Heart right ventricle (tissue), 16 donors: ENCODE measurements at regions not wholly inside any gene's neighbourhood (a gene's known extent, or its start where the extent isn't known, plus 50 kb on each side); places are given as distances from the start of the nearest gene placed in this dataset.
"Not testable (repeated sequence)": the region's sequence is repeated elsewhere in the genome, so short reads cannot be mapped to it uniquely, and the experiment has no call there.

Experiments used
- ATAC-seq, 8 donors: fragments of 200-7000 bp; cut with Tn5 transposase; one replicate each; pipeline ENCODE4 v1.9.1; 2020; ENCODE audit warnings: mild to moderate bottlenecking in 8 of 8, moderate library complexity in 8 of 8, moderate number of reproducible peaks in 1 of 8
- DNase-seq, 2 donors: peaks; one replicate each; pipeline ENCODE4 v3.0.0-alpha.2; 2020
- H3K27ac ChIP-seq, 10 donors: fragments of 200-600 bp; sonication (generic) in 2 of 10; one replicate each; pipeline versions ENCODE4 v1.5.0 to v1.8.0; 2020 to 2022; ENCODE audit warnings: mild to moderate bottlenecking in 3 of 10
- H3K27me3 ChIP-seq, 7 donors: fragments of 200-600 bp; one replicate each; pipeline ENCODE4 v1.8.0; 2021 to 2022; ENCODE audit warnings: mild to moderate bottlenecking in 2 of 7
- H3K36me3 ChIP-seq, 9 donors: fragments of 200-600 bp; sonication (generic) in 1 of 9; one replicate each; pipeline versions ENCODE4 v1.5.0 to v1.8.0; 2020 to 2022; ENCODE audit warnings: mild to moderate bottlenecking in 2 of 9
- H3K4me1 ChIP-seq, 9 donors: fragments of 200-600 bp; sonication (generic) in 1 of 9; one replicate each; pipeline versions ENCODE4 v1.5.0 to v1.8.0; 2020 to 2022; ENCODE audit warnings: mild to moderate bottlenecking in 4 of 9
- H3K4me3 ChIP-seq, 10 donors: fragments of 200-600 bp; sonication (generic) in 2 of 10; one replicate each; pipeline versions ENCODE4 v1.5.0 to v1.8.0; 2020 to 2022; ENCODE audit warnings: mild to moderate bottlenecking in 7 of 10, moderate library complexity in 2 of 10
- H3K9me3 ChIP-seq, 11 donors: fragments of 200-600 bp in 10 of 11; sonication (generic) in 2 of 11; one replicate each; pipeline versions ENCODE4 v1.5.0 to v1.8.0; 2013 to 2022; ENCODE audit warnings: mild to moderate bottlenecking in 2 of 11, control low read depth in 1 of 11, moderate library complexity in 1 of 11
- WGBS, 2 donors: extraction: QIAGEN DNeasy Blood & Tissue Kit; methylation state at CpG; one replicate each; pipeline ENCODE4 v1.1.7; 2013; ENCODE audit warnings: inconsistent platforms in 1 of 2; 5-methylcytosine and 5-hydroxymethylcytosine counted together
- intact Hi-C, 10 donors: fragments of 100-400 bp; cut with DNase I; formaldehyde crosslinking; loops; one replicate each; pipeline versions ENCODE4 v1.11.1 to v1.14.2; 2022
- TF ChIP-seq, protein P1 (sequence below), 9 donors: fragments of 200-600 bp; sonication (generic) in 2 of 9; IDR thresholded peaks; one replicate each; pipeline versions ENCODE4 v1.5.0 to v1.8.0; 2021 to 2022; ENCODE audit warnings: antibody characterized with exemption in 9 of 9, mild to moderate bottlenecking in 5 of 9, moderate library complexity in 1 of 9
- donor health status: Arrhythmogenic right ventricular cardiomyopathy.
- donor health status: ischemic (EF 13 %, LVEDD 7.1; RV severe dilation, severe dysfunction).
- donor health status: healthy with polysubstance abuse.
- donor health status: DM: no; HTN: yes; CAD: no.
- donor health status: DM: no; HTN: no; CAD: no.
- donor health status: ischemic (EF 25% LVEDD 6.9; RV normal size, moderate dysfunction).
- donor health status: ischemic (EF 25% LVEDD 5.7; RV mildly dilated, moderate dysfunction).
- donor health status: healthy.
- donor health status: DM: yes; HTN: yes; CAD: no.
- donor health status: Ischemic cardiomyopathy.
- donor health status: ischemic (EF 35%, LVEDD 5.7; RV mildly dilated, moderate dysfunction).
- donor health status: nonischemic (EF 11% LVEDD 7.7; RV severe dilation, severe dysfunction).
- donor health status: DM: yes; HTN: yes; CAD: no.
- donor health status: PGD.
- donor health status: ischemic (EF 29% LVEDD 5.4; RV normal size, mild dysfunction).
- donor health status: nonischemic (EF 23%, LVEDD 6.1; RV moderate dilation, normal function).

DNA sequence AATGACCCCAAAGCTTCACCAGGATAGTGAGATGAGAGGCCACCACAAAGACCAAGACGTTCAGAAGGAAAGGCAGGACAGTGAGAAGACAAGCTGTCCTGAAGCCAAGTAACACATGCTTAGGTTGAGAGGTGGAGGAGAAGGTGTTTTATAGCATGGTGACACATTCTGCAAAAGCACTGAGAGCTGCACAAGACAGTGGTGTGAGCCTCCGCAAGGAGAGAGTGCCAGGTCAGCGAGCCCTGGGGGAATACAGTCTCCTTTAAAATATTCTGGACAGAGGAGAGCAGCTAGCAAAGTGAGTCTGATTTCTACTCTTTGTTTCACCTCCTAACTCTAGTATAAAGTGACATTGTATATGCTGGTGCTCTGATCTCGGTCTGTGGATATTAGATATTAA, 68.0 kb upstream of the VKORC1L1 start:
- ATAC-seq (no peak), DNase-seq (no peak)
- TF ChIP-seq, protein P1, sequence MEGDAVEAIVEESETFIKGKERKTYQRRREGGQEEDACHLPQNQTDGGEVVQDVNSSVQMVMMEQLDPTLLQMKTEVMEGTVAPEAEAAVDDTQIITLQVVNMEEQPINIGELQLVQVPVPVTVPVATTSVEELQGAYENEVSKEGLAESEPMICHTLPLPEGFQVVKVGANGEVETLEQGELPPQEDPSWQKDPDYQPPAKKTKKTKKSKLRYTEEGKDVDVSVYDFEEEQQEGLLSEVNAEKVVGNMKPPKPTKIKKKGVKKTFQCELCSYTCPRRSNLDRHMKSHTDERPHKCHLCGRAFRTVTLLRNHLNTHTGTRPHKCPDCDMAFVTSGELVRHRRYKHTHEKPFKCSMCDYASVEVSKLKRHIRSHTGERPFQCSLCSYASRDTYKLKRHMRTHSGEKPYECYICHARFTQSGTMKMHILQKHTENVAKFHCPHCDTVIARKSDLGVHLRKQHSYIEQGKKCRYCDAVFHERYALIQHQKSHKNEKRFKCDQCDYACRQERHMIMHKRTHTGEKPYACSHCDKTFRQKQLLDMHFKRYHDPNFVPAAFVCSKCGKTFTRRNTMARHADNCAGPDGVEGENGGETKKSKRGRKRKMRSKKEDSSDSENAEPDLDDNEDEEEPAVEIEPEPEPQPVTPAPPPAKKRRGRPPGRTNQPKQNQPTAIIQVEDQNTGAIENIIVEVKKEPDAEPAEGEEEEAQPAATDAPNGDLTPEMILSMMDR (IDR thresholded peaks at IDR 0.05): no peak
- H3K36me3 ChIP-seq: peaks cover 0 to 14% (median 0%) of the 10 kb centered on the region in 9 donors
- intact Hi-C loops: no loop called here
- 71 to 86% methylated on average over 4 of the region's 4 CpGs for WGBS, 2 donors
- no peak overlapping the region for H3K27ac ChIP-seq
- H3K4me1 ChIP-seq: no peaks in the 10 kb centered on the region
- H3K9me3 ChIP-seq: no peaks in the 10 kb centered on the region
- H3K27me3 ChIP-seq: no peaks in the 10 kb centered on the region
- H3K4me3 ChIP-seq: no peak overlapping the region

DNA sequence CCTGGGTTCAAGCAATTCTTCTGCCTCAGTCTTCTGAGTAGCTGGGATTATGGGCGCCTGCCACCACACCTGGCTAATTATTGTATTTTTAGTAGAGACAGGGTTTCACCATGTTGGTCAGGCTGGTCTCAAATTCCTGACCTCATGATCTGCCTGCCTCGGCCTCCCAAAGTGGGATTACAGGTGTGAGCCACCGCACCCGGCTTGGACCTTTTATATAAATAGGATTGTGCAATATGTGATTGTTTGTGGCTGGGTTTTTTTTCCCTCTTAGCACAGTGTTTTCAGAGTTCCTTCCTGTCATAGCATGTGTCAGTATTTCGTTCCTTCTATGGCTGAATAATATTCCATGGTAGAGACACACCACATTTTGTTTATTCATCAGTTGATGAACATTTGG, 65.8 kb upstream of the VKORC1L1 start:
- H3K27ac ChIP-seq, DNase-seq, intact Hi-C loops, H3K27me3 ChIP-seq, H3K4me1 ChIP-seq, H3K4me3 ChIP-seq, H3K9me3 ChIP-seq, ATAC-seq: not testable (repeated sequence)
- H3K36me3 ChIP-seq: peaks cover 0 to 14% (median 0%) of the 10 kb centered on the region in 9 donors
- 80 to 81% methylated on average over 5 of the region's 5 CpGs for WGBS, 2 donors

DNA sequence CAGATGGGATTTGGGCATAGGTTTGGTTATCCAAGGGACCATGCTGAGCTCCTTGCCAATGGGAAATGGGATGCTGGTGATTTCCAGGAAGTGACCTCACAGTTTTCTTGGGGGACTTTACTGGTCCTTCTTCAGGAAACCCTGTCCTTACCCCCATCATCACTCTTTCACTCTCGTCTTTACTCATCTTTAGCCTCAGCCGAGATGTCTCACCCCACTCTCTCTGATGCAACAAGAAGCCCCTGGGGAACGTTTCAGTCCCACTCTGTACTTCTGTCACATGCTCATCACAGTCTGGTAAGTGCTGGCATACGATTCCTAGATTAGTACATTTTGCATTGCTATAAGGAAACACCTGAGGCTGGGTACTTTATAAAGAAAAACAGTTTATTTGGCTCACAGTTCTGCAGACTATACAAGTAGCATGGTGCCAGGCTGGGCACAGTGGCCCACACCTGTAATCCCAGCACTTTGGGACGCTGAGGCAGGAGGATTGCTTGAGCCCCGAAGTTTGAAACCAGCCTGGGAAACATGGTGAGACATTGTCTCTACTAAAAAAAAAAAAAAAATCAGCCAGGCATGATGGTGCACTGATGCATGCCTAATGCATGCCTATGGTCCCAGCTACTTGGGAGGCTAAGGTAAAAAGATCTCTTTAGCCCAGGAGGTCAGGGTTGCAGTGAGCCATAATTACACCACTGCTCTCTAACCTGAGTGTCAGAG, 63.5 kb upstream of the VKORC1L1 start:
- Histone ChIP-seq H3K27me3 (no peaks in the 10 kb centered on the region), H3K27ac (no peak overlapping the region), H3K36me3 (peaks cover 0 to 6% (median 0%) of the 10 kb centered on the region in 9 donors), H3K4me3 (no peak overlapping the region), H3K4me1 (no peaks in the 10 kb centered on the region), H3K9me3 (no peaks in the 10 kb centered on the region)
- ATAC-seq: no peak
- TF ChIP-seq, protein P1 (IDR thresholded peaks at IDR 0.05): no peak
- DNase-seq: no peak
- WGBS, 2 donors: 74 to 78% methylated on average over 6 of the region's 6 CpGs
- intact Hi-C loops: no loop called here

DNA sequence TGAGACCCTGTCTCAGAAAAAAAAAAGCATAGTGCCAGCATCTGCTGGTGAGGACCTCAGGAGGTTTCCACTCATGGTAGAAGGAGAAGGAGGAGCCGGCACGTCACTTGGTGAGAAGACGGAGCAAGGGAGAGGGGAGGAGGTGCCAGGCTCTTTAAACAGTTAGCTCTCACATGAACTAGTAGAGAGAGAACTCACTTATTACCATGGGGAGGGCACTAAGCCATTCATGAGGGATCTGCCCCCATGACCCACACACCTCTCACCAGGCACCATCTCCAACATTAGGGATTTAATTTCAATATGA, 62.9 kb upstream of the VKORC1L1 start:
- no peak for DNase-seq
- no peak for ATAC-seq
- no peaks in the 10 kb centered on the region for H3K9me3 ChIP-seq
- no peaks in the 10 kb centered on the region for H3K4me1 ChIP-seq
- no peaks in the 10 kb centered on the region for H3K27me3 ChIP-seq
- H3K4me3 ChIP-seq: no peak overlapping the region
- WGBS, 2 donors: 84 to 85% methylated on average over 3 of the region's 3 CpGs
- no peak overlapping the region for H3K27ac ChIP-seq
- peaks cover 0 to under 1% (median 0%) of the 10 kb centered on the region in 9 donors for H3K36me3 ChIP-seq
- intact Hi-C loops: no loop called here
- TF ChIP-seq, protein P1 (IDR thresholded peaks at IDR 0.05): no peak

DNA sequence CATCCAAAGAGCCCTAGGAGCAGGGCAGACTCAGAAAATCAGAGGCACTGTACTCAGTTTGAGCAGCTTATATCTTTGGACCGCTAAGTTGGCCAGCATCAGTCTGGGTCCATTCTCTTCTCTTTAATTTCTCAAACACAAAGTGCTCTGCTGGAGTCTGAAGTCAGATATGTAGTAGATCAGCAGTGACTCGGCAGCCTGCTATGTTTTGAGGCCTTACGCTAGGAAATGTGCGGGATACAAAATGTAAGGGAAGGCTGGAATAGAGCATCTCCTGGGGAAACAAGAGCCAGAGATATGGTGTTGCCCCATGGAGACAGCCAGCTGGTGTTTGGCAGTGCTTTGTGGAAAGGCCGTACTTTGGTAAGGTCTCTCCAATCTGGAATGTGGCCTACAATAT, 60.6 kb upstream of the VKORC1L1 start:
- no peak overlapping the region for H3K4me3 ChIP-seq
- H3K4me1 ChIP-seq: no peaks in the 10 kb centered on the region
- no peak overlapping the region for H3K27ac ChIP-seq
- DNase-seq: no peak
- no peaks in the 10 kb centered on the region for H3K36me3 ChIP-seq
- intact Hi-C loops: no loop called here
- no peaks in the 10 kb centered on the region for H3K9me3 ChIP-seq
- H3K27me3 ChIP-seq: no peaks in the 10 kb centered on the region
- TF ChIP-seq, protein P1 (IDR thresholded peaks at IDR 0.05): no peak
- WGBS, 2 donors: 82 to 86% methylated on average over 5 of the region's 5 CpGs
- no peak for ATAC-seq

DNA sequence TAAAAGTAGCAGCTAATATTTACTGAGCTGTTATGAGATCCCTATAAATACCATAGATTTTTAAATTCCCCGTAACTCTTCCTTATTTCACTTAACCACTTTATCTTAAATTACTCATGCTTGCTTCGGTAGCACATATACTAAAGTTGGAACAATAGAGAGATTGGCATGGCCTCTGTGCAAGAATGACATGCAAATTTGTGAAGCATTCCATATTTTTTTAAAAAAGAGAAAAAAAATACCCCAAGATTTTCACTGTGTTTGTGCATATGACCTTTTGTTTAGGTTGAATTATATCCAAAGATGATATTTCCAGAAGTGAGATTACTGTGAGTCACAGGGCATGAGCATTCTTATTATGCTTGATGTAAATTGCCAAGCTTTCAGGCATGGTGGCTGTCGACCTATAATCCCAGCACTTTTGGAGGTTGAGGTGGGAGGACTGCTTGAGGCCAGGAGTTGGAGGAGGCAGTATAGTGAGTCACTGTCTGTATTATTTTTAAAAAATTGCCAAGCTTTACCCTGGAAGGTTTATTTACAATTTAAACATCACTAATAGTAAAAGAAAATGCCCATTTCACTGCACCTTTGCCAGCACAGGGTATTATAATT, 58.2 kb upstream of the VKORC1L1 start:
- H3K4me3 ChIP-seq, DNase-seq, H3K4me1 ChIP-seq, H3K27me3 ChIP-seq, H3K36me3 ChIP-seq, H3K9me3 ChIP-seq, ATAC-seq, intact Hi-C loops, H3K27ac ChIP-seq: not testable (repeated sequence)
- 67 to 73% methylated on average over 3 of the region's 3 CpGs for WGBS, 2 donors
